ENCODE measurements at regions not wholly inside any gene's neighbourhood (a gene's known extent, or its start where the extent isn't known, plus 50 kb on each side); places are given as distances from the start of the nearest gene placed in this dataset.

DNA sequence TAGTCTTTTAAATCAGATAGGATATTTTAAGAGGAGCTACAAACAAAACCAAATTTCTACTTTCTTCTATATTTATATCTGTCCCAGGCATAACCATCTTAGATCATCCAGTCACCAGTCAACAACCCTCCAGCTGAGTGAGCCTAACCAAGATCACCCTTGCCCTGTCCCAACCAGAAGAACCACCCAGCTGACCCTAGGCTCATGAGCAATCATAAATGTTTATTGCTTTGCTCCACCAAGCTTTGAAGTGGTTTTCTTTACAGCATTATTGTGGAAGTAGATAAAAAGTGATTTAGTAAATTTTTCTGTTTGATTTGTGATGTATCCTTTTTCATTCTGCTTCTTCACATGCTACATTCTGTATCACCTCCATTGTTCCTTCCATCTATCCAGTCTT is 167.2 kb upstream of the PIEZO2 start:
- Mint-ChIP-seq H3K27ac (no peak overlapping the region), H3K36me3 (ENCODE audit: low read depth) (no peaks in the 10 kb centered on the region), H3K4me1 (ENCODE audit: low read depth) (no peaks in the 10 kb centered on the region), H3K9me3 (no peaks in the 10 kb centered on the region), H3K27me3 (ENCODE audit: low read depth) (no peaks in the 10 kb centered on the region), H3K4me3 (no peak overlapping the region)
- DNase-seq = no peak
- intact Hi-C loops (cut with micrococcal nuclease) = no loop called here
- CTCF ChIA-PET = interaction anchor here (0.5 kb wide), 1 partner anchor 61 kb away, joined by 4 read pairs; no protein-coding TSS in a partner anchor

DNA sequence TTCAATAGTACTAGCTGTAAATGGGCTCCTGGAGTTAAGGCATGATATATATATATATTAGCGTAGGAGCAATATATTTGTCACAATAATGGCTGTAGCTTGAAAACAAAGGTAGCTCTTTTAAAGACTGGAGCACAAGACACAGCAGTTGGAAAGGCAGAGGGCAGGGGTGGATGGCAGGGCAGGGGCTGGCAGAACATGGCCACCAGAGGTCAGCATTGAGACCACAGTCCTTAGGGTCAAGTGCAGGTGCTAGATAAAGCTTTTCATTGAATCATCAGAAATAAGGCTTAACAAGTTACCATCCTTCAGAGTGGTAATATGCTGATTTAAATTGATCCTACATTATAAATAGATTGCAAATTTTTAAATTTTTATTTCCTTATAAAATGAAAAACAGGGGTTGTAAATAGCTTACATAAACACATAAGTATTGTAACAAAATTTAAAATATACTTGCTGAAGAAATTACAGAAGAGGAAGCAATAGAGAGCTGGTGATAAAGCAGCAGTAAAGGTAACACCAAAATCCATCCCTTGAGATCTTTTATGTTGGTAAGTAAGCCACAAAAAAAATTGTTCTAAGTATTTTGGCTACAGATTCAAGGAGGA is 161.2 kb upstream of the PIEZO2 start:
- H3K4me3 Mint-ChIP-seq = no peak overlapping the region
- intact Hi-C loops (cut with micrococcal nuclease) = loop anchor here (1.0 kb wide), 1 partner anchor 243 kb away; no protein-coding TSS in a partner anchor
- no peaks in the 10 kb centered on the region for H3K9me3 Mint-ChIP-seq
- CTCF ChIA-PET = interaction anchor here (0.6 to 2.0 kb wide), 5 partner anchors 28 to 523 kb away, joined by 3 to 8 read pairs (median 3); no protein-coding TSS in a partner anchor
- peak; percentile 45 for DNase-seq
- H3K36me3 Mint-ChIP-seq (ENCODE audit: low read depth) = no peaks in the 10 kb centered on the region
- no peaks in the 10 kb centered on the region for H3K27me3 Mint-ChIP-seq (ENCODE audit: low read depth)
- no peaks in the 10 kb centered on the region for H3K4me1 Mint-ChIP-seq (ENCODE audit: low read depth)
- no peak overlapping the region for H3K27ac Mint-ChIP-seq

- H3K4me3 Mint-ChIP-seq = no peak overlapping the region
- H3K27ac Mint-ChIP-seq = no peak overlapping the region
- H3K27me3 Mint-ChIP-seq (ENCODE audit: low read depth) = no peaks in the 10 kb centered on the region
- intact Hi-C loops (cut with micrococcal nuclease) = no loop called here
- no peaks in the 10 kb centered on the region for H3K9me3 Mint-ChIP-seq
- DNase-seq = no peak
- no peaks in the 10 kb centered on the region for H3K4me1 Mint-ChIP-seq (ENCODE audit: low read depth)
- H3K36me3 Mint-ChIP-seq (ENCODE audit: low read depth) = no peaks in the 10 kb centered on the region
- CTCF ChIA-PET = interaction anchor here (0.6 to 0.8 kb wide), 2 partner anchors 19 to 451 kb away, joined by 3 to 4 read pairs; no protein-coding TSS in a partner anchor
Measured at GRCh38 chr18:11309172-11309571, 159.8 kb upstream of the PIEZO2 start.

- Mint-ChIP-seq H3K36me3 (ENCODE audit: low read depth) (no peaks in the 10 kb centered on the region), H3K27ac (no peak overlapping the region), H3K4me1 (ENCODE audit: low read depth) (no peaks in the 10 kb centered on the region), H3K27me3 (ENCODE audit: low read depth) (no peaks in the 10 kb centered on the region), H3K9me3 (no peaks in the 10 kb centered on the region), H3K4me3 (no peak overlapping the region)
- intact Hi-C loops (cut with micrococcal nuclease) = no loop called here
- CTCF ChIA-PET = interaction anchor here (0.6 to 0.8 kb wide), 2 partner anchors 20 to 450 kb away, joined by 3 to 4 read pairs; no protein-coding TSS in a partner anchor
- no peak for DNase-seq
Measured at GRCh38 chr18:11308499-11308898, 159.1 kb upstream of the PIEZO2 start.

GRCh38 chr18:11307716-11308115 is 158.3 kb upstream of the PIEZO2 start:
- intact Hi-C loops (cut with micrococcal nuclease) = no loop called here
- CTCF ChIA-PET = interaction anchor here (0.6 kb wide), 1 partner anchor 732 kb away, joined by 3 read pairs; no protein-coding TSS in a partner anchor
- no peak for DNase-seq

GRCh38 chr18:11305507-11305906 is 156.1 kb upstream of the PIEZO2 start:
- intact Hi-C loops (cut with micrococcal nuclease) = no loop called here
- CTCF ChIA-PET = interaction anchor here (0.7 kb wide), 1 partner anchor 77 kb away, joined by 3 read pairs; no protein-coding TSS in a partner anchor
- DNase-seq = no peak
- Mint-ChIP-seq H3K36me3 (ENCODE audit: low read depth) (no peaks in the 10 kb centered on the region), H3K27ac (no peak overlapping the region), H3K27me3 (ENCODE audit: low read depth) (no peaks in the 10 kb centered on the region), H3K9me3 (peaks cover 10% of the 10 kb centered on the region), H3K4me3 (no peak overlapping the region), H3K4me1 (ENCODE audit: low read depth) (no peaks in the 10 kb centered on the region)

More at GRCh38 chr18:11307716-11308115, 158.3 kb upstream of the PIEZO2 start:
- Mint-ChIP-seq H3K36me3 (ENCODE audit: low read depth) (no peaks in the 10 kb centered on the region), H3K27ac (no peak overlapping the region), H3K27me3 (ENCODE audit: low read depth) (no peaks in the 10 kb centered on the region), H3K4me1 (ENCODE audit: low read depth) (no peaks in the 10 kb centered on the region), H3K4me3 (no peak overlapping the region), H3K9me3 (no peaks in the 10 kb centered on the region)

DNA sequence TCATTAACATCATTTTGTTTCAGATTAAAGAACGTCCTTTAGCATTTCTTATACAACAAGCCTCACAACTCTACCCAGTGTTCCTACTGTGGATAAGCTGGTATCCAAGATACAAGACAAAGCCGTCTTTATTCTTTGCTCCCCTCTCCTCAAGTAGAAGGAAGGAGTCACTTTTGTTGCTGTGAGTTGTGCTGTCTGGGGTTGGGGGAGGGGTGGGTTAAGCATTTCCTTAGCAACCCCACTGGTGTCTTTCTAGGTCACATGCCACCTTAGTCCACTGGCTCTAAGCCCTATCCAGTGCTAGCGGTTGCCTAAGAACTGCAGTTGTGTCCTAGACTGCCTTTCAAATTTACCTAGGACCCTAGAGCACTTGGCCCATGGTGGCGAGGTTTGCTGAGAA is 155.6 kb upstream of the PIEZO2 start:
- Mint-ChIP-seq H3K27me3 (ENCODE audit: low read depth) (no peaks in the 10 kb centered on the region), H3K36me3 (ENCODE audit: low read depth) (no peaks in the 10 kb centered on the region), H3K9me3 (peaks cover 11% of the 10 kb centered on the region), H3K4me3 (no peak overlapping the region), H3K4me1 (ENCODE audit: low read depth) (no peaks in the 10 kb centered on the region), H3K27ac (no peak overlapping the region)
- DNase-seq = no peak
- intact Hi-C loops (cut with micrococcal nuclease) = no loop called here
- CTCF ChIA-PET = no interaction called here

DNA sequence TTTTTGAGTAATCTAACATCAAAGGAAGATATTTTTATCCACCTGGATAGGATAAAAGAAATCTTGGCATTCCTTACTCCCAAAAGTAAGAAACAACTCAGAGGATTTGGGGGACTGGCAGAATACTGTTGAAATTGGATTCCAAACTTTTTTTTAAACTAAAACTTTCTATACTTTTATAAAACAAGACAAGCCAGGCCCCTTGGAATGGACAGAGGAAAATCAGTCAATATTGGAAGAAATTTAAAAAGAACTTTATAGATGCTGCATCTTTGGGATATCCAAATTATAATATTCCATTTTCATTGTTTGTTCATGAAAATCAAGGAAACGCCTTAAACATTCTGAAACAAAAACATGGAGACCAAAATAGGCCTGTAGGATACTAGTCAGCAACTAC is 147.6 kb upstream of the PIEZO2 start:
- peaks cover 14% of the 10 kb centered on the region for H3K9me3 Mint-ChIP-seq
- H3K27me3 Mint-ChIP-seq (ENCODE audit: low read depth) = no peaks in the 10 kb centered on the region
- intact Hi-C loops (cut with micrococcal nuclease) = no loop called here
- CTCF ChIA-PET = no interaction called here
- H3K27ac Mint-ChIP-seq = no peak overlapping the region
- H3K4me1 Mint-ChIP-seq (ENCODE audit: low read depth) = no peaks in the 10 kb centered on the region
- no peak for DNase-seq
- H3K4me3 Mint-ChIP-seq = no peak overlapping the region
- H3K36me3 Mint-ChIP-seq (ENCODE audit: low read depth) = no peaks in the 10 kb centered on the region

DNA sequence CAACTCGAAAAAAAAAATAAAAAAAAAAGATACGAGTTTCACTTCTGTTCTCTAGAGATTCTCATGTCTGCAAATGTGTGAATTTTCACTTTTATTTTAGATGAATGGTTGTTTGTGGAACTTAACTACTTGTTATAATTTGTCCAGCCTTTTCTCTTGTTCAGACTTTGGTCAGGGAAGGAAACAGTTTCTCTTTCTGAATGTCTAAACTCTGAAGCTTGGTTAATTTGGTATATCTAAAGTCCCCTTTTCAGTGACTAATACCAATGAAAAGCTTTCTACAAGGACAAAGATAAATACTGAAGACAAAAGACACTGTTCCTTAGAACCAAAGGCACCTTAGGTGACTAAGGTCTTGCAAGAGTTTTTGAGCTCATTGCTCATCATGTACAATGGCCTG is 144.4 kb upstream of the PIEZO2 start:
- no peak overlapping the region for H3K27ac Mint-ChIP-seq
- DNase-seq = no peak
- H3K4me3 Mint-ChIP-seq = no peak overlapping the region
- no peaks in the 10 kb centered on the region for H3K9me3 Mint-ChIP-seq
- no peaks in the 10 kb centered on the region for H3K27me3 Mint-ChIP-seq (ENCODE audit: low read depth)
- no peaks in the 10 kb centered on the region for H3K36me3 Mint-ChIP-seq (ENCODE audit: low read depth)
- intact Hi-C loops (cut with micrococcal nuclease) = no loop called here
- H3K4me1 Mint-ChIP-seq (ENCODE audit: low read depth) = no peaks in the 10 kb centered on the region
- CTCF ChIA-PET = interaction anchor here (0.7 kb wide), 2 partner anchors 11 to 57 kb away, joined by 3 to 12 read pairs; no protein-coding TSS in a partner anchor

DNA sequence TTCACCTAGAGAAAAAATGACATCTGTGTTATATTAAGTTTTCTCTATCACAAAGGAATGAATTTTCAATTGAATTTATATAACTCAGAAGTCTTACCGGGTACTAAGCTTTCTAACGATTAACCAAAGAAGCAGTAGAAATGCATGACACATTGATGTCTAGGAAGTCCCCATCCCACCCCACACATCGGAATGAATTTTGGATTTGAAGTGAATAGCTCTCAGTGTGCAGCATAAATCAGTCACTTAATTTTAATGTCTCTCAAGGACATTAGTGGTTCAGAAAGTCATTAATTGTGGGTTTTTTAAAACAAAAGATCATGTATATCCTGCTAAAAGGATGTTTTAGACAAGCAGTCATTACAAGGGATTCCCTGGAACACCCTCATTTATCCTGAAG is 141.4 kb upstream of the PIEZO2 start:
- Mint-ChIP-seq H3K4me3 (no peak overlapping the region), H3K4me1 (ENCODE audit: low read depth) (no peaks in the 10 kb centered on the region), H3K27ac (no peak overlapping the region), H3K27me3 (ENCODE audit: low read depth) (no peaks in the 10 kb centered on the region), H3K36me3 (ENCODE audit: low read depth) (no peaks in the 10 kb centered on the region), H3K9me3 (no peaks in the 10 kb centered on the region)
- CTCF ChIA-PET = no interaction called here
- no peak for DNase-seq
- intact Hi-C loops (cut with micrococcal nuclease) = no loop called here

- H3K36me3 Mint-ChIP-seq (ENCODE audit: low read depth) = no peaks in the 10 kb centered on the region
- intact Hi-C loops (cut with micrococcal nuclease) = no loop called here
- no peak overlapping the region for H3K4me3 Mint-ChIP-seq
- no peaks in the 10 kb centered on the region for H3K27me3 Mint-ChIP-seq (ENCODE audit: low read depth)
- CTCF ChIA-PET = no interaction called here
- H3K9me3 Mint-ChIP-seq = no peaks in the 10 kb centered on the region
- no peak for DNase-seq
- H3K27ac Mint-ChIP-seq = no peak overlapping the region
- H3K4me1 Mint-ChIP-seq (ENCODE audit: low read depth) = no peaks in the 10 kb centered on the region
Measured at GRCh38 chr18:11289248-11289647, 139.9 kb upstream of the PIEZO2 start.

DNA sequence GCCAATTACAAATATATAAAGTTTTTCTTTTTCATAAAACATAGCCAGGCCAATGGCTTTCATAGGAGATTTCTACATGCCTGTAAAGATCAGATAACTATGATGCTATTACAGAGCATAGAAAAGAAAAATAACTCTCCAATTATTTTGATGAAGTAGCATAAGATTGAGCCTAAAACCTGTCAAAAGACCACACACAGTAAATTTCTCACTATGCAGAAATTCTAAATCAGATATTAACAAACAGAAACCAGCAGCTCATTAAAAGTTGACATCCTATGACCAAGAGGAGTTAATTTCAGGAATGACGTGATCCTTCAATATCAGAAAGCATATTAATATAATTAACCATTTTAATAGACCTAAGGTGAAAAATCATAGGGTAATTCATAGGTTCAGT is 139.0 kb upstream of the PIEZO2 start:
- no peaks in the 10 kb centered on the region for H3K4me1 Mint-ChIP-seq (ENCODE audit: low read depth)
- CTCF ChIA-PET = no interaction called here
- H3K9me3 Mint-ChIP-seq = no peaks in the 10 kb centered on the region
- no peak for DNase-seq
- H3K4me3 Mint-ChIP-seq = no peak overlapping the region
- intact Hi-C loops (cut with micrococcal nuclease) = no loop called here
- H3K36me3 Mint-ChIP-seq (ENCODE audit: low read depth) = no peaks in the 10 kb centered on the region
- no peaks in the 10 kb centered on the region for H3K27me3 Mint-ChIP-seq (ENCODE audit: low read depth)
- H3K27ac Mint-ChIP-seq = no peak overlapping the region

GRCh38 chr18:11286431-11286830 is 137.1 kb upstream of the PIEZO2 start:
- CTCF ChIA-PET = no interaction called here
- H3K9me3 Mint-ChIP-seq = no peaks in the 10 kb centered on the region
- intact Hi-C loops (cut with micrococcal nuclease) = no loop called here
- no peak overlapping the region for H3K27ac Mint-ChIP-seq
- no peak for DNase-seq
- no peaks in the 10 kb centered on the region for H3K36me3 Mint-ChIP-seq (ENCODE audit: low read depth)
- H3K4me1 Mint-ChIP-seq (ENCODE audit: low read depth) = no peaks in the 10 kb centered on the region
- no peak overlapping the region for H3K4me3 Mint-ChIP-seq
- H3K27me3 Mint-ChIP-seq (ENCODE audit: low read depth) = no peaks in the 10 kb centered on the region
